Activated naive CD4-positive, alpha-beta T cell treated with Interleukin-2 at 50 U/mL for 16 hours (primary cell): ENCODE measurements at regions not wholly inside any gene's neighbourhood (a gene's known extent, or its start where the extent isn't known, plus 50 kb on each side); places are given as distances from the start of the nearest gene placed in this dataset.

Experiments
- DNase-seq: peaks from one replicate; pipeline ENCODE4 v3.0.0-alpha.2; 2020

DNA sequence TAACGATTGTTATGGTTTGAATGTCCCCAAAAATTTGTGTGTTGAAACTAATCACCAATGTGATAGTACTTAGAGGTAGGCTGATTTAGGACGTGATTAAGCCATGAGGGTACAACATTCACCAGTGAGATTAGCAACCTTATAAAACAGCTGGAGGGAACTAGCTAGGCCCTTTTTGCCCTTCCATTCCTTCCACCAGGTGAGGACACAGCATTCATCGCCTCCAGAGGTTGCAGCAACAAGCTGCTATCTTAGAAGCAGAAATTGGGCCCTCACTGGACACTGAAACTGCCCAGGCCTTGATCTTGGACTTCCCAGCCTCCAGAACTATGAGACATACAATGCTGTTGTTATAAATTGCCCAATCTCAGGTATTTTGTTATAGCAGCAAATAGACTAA lies 340.7 kb upstream of the JARID2 start:
- DNase-seq, result no peak

DNA sequence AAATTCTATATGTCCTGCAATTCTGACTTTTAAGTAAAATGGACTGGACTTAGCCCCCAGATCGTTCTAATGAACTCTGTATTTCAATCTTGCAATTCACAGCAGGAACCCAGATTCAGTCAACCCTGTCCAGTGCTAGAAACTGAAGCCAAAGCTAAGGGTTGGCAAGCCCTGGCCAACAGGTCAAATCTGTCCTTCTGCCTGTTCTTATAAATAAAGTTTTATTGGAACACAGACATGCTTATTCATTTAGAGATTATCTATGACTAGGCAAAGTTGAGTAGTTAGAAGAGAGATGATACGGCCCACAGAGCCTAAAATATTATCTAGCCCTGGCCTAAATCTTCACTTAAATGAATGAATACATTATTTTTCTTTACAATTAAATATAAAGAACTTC lies 339.2 kb upstream of the JARID2 start:
- no peak for DNase-seq

DNA sequence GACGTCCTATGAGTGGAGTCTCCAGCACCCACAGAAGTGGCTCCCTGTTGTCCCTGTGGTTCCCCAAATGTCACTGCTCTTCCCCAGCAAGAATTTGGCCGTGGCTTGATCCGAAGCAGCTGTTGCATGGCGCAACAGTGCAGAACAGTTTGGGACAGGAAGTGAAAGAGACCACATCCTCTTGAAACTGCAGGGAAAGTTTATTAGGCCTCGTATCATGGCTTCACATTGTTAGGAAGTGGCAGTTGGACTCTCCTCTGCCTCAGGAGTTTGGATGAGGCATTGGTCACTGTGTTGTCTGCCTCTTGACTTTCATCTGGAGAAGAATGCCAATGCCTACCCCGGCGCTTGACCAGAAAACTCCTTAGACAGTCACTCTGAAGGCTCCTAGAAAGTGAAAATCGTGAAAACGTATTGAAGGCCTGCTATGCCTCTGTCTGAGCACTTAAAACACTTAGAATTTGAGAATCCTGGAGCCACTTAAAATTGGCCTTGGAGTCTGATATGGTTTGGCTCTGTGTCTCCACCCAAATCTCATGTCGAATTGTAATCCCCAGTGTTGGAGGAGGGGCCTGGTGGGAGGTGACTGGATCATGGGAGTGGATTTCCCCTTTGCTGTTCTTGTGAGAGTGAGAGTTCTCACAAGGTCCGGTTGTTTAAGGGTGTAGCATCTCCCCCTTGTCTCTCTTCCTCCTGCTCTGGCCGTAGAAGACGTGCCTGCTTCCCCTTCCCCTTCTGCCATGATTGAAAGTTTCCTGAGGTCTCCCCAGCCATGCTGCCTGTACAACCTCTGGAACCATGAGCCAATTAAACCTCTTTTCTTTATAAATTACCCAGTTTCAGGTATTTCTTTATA lies 334.9 kb upstream of the JARID2 start:
- DNase-seq, result no peak

DNA sequence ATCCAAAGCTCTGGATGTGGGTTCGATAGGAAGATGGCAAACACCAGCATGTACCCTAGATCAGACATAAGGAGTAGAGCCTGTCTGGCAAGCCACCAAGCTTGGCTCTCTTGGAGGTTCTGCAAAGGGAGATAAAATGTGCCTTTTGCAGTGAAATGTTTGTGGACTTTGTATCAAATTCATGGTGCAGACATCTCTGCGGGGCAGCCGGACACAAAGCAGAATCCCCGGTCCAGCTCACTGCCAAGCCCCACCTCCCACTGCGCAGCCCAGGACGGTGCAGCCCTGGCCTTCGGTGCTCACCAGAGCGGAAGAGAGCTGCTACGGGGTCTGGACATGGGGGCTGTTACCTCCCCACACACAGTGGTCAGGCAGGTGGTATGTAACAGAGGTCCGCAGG lies 333.6 kb upstream of the JARID2 start:
- DNase-seq, result no peak

DNA sequence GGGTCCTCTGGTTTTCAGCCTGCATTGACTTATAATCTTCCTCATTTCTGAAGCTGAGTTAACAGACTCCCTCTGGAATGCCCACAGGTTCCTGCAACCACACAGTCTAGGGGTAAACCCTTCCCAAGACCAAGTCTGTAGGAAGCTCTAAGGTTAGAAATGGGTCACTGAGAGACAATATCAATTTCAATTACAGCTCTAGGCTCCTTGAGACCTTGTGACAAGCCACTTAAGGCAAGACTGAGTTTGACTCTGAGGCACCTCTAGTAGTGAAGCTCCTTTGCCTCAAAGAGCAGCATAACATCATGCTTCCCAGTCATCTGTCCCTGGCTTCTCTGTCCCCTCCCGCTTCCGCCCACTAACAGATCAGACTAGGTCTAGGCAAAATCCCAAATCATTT lies 333.2 kb upstream of the JARID2 start:
- no peak for DNase-seq

DNA sequence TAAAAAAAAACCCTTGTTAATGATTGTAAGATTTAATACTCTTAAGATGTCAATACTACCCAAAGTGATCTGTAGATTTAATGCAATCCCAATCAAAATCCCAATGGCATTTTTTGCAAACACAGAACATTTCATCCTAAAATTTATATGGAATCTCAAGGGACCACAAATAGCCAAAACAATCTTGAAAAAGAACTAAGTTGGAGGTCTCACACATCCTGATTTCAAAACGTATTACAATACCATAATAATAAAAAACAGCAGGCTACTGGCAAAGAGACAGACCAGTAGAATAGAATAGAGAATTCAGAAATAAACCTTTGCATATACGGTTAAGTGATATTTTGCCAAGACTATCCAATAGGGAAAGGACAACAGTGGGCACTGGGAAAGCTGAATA lies 331.9 kb upstream of the JARID2 start:
- no peak for DNase-seq

DNA sequence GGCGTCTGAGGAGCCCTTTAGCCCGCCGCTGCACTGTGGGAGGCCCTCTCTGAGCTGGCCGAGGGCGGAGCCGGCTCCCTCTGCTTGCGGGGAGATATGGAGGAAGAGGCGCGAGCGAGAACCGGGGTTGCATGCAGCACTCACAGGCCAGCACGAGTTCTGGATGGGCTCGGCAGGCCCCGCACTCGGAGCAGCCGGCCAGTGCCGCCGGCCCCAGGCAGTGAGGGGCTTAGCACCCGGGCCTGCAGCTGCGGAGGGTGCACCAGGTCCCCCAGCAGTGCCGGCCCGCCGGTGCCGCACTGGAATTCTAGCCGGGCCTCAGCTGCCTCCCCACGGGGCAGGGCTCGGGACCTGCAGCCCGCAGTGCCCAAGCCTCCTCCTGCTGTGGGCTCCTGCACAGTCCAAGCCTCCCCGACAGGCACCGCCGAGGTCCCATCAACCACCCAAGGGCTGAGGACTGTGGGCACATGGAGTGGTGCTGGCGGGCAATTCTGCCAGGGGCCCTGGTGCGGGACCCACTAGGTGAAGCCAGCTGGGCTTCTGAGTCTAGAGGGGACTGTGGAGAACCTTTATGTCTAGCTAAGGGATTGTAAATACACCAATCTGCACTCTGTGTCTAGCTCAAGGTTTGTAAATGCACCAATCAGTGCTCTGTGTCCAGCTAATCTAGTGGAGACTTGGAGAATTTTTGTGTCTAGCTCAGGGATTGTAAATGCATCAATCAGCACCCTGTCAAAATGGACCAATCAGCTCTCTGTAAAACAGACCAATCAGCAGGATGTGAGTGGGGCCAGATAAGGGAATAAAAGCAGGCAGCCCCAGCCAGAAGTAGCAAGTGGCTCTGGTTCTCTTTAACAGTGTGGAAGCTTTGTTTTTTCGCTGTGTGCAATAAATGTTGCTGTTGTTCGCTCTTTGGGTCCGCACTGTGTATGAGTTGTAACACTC lies 329.7 kb upstream of the JARID2 start:
- DNase-seq, result no peak

DNA sequence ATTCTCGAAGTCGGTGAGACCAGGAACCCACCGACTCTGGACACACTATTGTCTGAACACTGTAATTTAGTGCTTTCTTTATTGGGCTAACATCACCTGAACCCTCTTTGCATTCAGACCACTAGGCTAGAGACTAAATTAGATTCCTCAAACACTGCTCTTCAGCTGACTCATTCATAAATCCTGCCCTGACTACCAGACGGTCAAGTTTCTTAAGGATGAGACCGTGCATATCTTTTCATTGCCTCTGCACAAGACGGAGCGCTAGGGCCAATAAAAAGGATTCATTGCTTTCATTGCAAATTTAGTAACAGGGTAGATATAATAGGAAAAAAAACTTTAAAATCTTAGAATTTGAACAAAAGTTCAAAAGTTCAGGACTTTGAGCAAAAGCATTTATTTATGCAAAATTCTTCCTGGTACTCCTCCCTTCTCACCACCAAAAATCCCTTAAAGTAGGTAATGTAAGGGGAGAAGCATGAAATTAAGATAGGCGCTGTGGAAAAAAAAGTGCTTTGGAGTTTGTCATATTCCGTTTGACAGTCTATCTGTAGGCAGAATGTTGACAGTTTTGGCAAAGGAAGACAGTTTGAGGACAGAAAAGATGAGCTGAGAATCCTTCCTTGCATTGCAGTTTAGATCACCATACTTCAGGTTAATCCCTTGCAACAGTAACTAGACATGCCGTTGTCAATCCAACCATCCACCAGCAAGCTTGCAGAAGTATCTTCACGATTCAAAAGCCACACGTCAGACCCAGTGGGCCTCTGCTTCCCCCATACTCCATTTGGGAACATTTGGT lies 328.6 kb upstream of the JARID2 start:
- DNase-seq, result no peak

DNA sequence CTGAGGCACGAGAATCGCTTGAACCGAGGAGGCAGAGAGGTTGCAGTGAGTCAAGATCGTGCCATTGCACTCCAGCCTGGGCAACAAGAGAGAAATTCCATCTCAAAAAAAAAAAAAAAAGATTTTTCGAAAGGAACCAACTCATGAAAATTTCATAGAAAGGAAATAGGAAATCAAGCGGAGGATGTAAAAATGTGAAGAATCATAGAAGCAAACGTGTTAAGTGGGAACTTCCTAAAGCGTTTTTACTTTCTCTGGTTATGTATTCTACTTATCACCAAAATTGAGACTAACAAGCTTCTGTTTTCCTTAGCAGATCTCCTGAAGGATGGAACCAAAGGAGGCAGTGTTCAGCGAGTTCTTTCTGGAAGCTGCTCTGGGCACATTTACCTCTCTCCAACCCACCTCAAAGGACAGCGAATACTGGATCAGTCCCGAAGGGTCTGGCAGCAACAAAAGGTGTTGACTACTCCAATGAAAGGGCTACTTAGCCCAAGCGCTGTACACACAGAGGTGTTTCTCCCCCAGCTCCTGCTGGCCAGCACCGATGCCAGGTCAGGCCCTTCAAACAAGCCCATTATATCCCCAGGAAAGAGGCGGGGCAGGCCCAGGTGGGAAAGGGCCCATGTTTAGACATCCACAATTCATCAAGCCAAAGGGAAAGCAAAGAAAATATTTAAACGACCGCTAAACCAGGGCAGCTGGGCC lies 327.5 kb upstream of the JARID2 start:
- no peak for DNase-seq

DNA sequence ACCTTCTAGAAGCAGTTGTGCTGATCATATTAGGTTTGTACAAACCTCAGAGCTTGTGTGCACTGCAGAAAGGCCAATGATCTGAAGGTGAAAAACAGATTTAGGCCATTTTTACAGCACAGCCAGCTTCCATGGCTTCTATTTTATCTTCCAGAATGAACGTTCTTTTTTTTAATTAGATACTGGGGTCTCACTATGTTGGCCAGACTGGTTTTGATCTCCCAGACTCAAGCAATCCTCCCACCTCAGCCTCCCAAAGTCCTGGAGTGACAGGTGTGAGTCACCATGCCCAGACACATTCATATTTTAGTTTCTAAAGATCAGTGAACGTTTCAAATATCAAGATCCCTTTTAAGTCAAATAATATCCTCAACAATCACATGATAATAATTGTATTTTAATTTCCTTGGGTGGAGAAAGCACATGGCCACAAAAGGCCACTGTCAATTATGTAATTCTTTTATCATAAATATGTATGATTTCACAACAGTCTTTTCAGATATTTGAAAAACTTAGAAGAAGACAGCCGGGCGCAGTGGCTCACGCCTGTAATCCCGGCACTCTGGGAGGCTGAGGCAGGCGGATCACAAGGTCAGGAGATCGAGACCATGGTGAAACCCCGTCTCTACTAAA lies 326.7 kb upstream of the JARID2 start:
- DNase-seq, result no peak

DNA sequence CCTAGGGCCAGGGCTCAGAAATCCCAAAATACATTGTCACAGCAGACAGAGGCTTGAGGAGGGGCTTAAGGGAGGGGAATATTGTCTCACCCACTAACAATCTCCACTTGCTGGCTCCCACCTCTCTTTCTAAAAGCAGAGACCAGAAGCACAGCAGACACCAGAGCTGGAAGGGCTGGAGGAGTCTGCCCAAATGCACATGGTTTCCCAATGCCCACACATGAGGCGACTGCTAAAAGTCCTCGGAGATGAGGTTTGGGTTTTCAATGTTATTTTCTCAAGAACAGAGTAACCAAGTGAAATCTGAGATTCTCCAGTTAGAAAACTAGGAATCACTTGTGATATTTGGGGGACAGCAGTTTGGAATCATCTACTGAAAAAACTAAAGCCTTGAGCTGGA lies 325.6 kb upstream of the JARID2 start:
- DNase-seq, result no peak

DNA sequence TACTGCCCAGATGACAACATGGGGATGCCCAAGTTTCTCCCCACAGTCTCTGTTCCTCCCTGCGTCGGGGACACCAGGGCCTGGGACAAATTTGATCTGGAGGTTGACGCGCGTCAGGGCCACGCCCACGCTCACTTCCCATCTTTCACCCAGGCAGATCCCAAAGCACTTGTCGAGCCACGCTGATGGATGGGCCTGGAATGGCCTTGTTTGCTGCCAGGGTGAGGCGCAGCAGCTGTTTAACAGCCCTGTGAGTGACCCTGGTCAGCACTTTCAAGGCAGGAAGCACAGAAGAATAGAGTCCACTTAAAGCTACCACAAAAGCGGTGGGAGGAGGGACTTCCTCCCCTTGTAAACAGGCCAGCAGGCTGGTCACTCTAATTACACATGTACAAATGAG lies 324.7 kb upstream of the JARID2 start:
- DNase-seq, result no peak

DNA sequence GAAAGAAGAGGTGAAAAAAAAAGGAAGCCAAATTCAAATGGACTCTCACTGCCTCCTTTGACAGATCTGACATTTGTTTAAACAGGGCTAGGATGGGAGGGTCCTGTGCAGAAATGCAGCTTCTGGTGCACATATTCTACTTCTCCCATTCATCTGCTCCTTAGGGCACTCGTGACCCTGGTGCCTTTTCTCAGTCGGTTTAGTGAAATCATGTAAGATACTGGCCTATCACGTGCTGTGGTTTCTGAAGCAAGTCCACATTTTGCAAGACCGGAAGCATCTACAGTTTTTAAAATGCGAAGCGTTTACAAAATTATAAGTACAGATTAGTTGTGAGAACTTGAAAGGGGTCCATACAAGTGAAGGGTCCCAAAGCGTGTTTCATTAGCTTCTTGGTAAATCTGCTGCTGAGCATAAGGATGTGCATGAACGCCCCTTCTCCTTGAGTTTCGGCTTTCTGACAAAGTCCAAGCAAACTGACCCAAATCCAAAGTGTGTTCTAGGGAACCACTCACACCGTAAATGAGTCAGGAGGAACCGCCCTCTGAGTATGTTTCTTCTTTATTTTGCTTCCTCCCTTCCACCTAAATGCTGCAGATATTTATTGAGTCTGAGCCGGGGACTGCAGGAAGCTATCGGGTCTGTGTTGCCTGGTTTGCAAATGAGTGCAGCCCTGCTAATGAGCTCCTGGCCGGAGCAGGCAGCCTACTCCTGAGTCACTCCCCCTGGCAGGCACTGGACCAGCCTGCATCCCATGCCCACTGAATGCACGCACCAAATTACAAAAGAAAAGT lies 323.8 kb upstream of the JARID2 start:
- no peak for DNase-seq

DNA sequence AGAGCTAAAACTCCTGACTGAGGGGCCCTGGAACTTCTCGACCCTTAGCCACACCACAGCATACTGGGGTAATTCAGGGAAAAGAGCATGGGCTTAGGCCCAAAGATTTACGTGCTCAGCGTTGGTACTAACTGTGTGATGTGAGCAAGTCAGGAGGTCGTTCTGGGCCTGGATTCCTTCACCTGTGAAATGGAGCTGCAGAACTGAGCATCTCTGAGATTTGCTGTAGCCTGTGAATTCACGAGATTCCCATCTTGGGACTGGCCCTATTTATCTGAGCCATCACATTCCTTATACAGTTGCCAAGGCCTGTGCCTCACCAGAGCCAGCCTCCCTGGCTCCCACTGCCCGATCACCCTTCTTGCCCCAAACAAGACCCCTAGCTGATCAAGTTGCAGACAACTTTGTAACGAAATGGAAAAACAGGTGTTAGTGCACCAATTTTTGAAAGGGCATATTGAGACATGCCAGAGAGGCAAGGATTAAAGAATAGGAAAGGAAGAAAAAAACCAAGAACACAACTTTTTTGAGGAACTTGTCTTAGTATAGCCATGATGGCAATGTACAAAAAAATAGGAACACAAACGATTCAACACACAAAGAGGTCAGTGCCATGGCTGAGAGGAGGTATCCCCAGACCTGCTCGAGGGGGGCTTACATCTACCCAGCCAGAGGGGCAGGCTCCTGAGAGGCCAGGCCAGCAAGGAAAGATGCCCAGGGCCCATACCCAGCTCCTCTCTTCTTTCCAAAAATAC lies 323.0 kb upstream of the JARID2 start:
- DNase-seq, result no peak

DNA sequence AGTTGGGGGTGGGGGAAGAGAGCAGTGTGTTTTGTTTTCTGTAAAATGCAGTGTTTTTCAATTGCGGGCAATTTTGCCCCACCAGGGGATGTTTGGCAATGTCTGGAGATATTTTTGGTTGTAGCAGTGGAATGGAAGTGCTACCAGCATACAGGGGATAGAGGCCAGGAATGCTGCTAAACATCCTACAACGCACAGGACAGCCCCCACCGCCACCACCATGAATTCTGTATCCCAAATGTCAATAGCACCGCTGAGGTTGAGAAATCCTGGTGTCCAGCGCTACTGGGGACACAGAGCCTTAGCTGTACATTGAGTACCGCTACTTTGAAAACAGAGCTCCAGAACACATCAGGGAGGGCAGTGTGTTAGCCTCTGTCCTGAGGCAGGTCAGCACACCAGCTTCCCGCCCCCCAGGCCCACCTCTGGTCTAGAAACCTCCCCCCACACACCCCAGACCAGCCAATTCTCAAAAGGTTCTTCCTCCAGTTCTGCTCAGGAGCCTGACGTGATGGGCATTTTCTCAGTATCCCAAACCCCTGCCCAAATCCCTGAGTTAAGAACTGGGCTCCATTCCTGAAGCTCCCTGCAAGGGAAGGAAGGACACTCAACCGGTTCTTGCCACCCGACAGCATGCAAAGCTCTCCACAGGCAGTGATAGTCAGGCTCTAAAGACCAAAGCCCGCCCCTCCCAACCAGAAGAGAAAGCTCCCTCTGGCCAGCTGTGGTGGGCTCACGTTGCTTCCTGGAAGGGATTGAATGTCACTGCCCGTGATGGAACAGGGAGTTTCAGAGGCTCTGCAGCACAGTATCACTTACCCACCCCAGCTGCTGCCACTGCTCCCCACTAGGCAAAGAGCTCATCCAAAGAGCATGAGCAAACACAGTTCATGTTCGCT lies 321.5 kb upstream of the JARID2 start:
- no peak for DNase-seq

DNA sequence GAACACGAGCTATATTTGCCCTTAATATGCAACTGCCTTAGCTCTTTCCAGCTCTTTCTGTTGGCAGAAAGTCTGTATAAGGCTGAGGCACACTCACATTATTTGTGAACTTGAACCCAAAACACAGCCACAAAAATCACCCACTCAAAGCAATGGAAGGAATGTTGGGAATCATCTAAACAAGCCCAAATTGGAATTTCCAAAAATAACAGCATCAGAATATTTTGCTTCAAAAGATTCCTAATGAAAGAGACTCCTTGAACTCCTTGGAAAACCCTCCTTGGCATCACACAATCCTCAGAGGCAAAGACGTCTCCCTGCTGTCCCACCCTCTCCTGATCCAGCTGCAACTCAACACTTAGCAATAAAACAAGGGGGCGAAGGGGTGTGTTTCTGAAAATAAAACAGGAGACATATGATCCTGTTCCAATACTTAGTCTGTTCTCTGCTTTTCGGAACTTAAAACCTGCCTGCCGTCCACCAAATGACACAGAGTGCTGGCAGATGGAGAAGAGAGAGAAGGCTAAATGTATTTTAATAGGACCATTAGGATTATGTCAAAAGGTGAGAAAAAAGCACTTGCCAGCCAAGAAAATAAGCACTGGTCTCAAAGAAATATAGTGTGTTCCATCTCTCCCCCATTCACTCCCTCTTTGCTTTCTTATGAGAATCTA lies 320.7 kb upstream of the JARID2 start:
- no peak for DNase-seq

DNA sequence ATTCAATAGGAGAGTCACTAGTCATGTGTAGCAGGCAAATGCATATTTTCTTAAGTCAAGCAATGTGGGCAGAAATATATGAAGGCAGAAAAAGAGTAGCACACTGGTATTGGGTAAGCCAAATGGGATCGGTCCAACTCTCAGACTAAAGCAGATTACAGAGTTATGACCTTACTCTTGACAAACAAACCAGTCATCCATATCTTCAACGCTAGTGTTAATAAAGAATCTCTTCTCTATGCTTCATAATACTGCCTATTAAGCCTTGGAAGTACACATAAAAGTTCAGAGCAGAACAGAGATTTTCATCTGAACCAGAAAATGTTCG lies 320.2 kb upstream of the JARID2 start:
- DNase-seq, result no peak

DNA sequence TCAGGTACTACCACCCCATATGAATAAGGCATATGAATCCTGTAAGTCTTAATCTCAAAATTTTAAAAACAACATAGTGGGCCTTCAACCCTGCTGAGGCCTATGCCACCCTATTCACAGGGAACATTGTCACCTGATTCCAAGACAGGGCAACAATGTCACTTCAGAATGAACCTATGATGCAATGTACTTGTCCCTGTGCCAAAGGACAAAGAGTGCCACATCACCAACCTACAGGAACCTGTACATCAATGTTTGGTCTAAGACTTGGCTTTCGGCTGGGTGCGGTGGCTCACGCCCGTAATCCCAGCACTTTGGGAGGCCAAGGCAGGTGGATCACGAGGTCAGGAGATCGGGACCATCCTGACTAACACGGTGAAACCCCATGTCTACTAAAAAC lies 318.5 kb upstream of the JARID2 start:
- no peak for DNase-seq

DNA sequence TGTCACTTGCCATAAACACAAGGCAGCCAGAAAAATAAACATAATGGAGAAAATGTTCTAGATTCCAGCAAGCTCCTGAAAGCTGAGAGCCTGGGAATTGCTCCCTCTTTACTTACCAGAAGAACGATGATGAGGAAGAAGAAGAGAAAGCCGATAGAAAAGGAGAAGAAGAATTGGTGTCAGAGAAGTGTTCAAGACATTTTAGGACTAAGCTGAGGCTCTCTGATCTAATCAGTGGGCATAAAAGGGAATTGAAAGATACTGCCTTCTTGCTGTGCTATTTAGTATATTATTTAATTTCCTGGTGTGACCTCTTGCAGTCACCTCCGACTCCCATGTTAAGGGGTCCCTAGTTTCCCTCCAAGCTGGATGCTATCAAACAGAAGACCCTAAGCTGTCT lies 316.6 kb upstream of the JARID2 start:
- no peak for DNase-seq
